Prostate gland (tissue), 2 donors: ENCODE measurements at regions not wholly inside any gene's neighbourhood (a gene's known extent, or its start where the extent isn't known, plus 50 kb on each side); places are given as distances from the start of the nearest gene placed in this dataset.

ENCODE experiments used
- POLR2A ChIP-seq: fragments of 450-650 bp; IDR thresholded peaks from one replicate; pipeline ENCODE4 v1.6.1; 2016; ENCODE audit warnings: antibody characterized with exemption, mild to moderate bottlenecking
- TF ChIP-seq, protein P1 (sequence below), 4 experiments: fragments of 200-600 bp in 2 of 4; fragments of 450-650 bp in 2 of 4; sonication (generic) in 2 of 4; IDR thresholded peaks; 1 replicate in 3 of 4; 2 replicates in 1 of 4; pipeline ENCODE4 v1.5.1; 2016 to 2019; ENCODE audit warnings: antibody characterized with exemption in 4 of 4, mild to moderate bottlenecking in 2 of 4, moderate library complexity in 2 of 4

- no peak for TF ChIP-seq POLR2A
- TF ChIP-seq, protein P1, sequence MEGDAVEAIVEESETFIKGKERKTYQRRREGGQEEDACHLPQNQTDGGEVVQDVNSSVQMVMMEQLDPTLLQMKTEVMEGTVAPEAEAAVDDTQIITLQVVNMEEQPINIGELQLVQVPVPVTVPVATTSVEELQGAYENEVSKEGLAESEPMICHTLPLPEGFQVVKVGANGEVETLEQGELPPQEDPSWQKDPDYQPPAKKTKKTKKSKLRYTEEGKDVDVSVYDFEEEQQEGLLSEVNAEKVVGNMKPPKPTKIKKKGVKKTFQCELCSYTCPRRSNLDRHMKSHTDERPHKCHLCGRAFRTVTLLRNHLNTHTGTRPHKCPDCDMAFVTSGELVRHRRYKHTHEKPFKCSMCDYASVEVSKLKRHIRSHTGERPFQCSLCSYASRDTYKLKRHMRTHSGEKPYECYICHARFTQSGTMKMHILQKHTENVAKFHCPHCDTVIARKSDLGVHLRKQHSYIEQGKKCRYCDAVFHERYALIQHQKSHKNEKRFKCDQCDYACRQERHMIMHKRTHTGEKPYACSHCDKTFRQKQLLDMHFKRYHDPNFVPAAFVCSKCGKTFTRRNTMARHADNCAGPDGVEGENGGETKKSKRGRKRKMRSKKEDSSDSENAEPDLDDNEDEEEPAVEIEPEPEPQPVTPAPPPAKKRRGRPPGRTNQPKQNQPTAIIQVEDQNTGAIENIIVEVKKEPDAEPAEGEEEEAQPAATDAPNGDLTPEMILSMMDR (IDR thresholded peaks at IDR 0.05) = no peak
These were observed 102.3 kb upstream of the SLC30A5 start for GRCh38 chr5:68991279-68992084.
